Mesenchymal stem cell (in vitro differentiated cells and primary cell): ENCODE measurements at regions not wholly inside any gene's neighbourhood (a gene's known extent, or its start where the extent isn't known, plus 50 kb on each side); places are given as distances from the start of the nearest gene placed in this dataset.
"Not testable (repeated sequence)": the region's sequence is repeated elsewhere in the genome, so short reads cannot be mapped to it uniquely, and the experiment has no call there.

Experiments
- DNase-seq: peaks from one replicate; pipeline ENCODE4 v3.0.0-alpha.2; 2013
- H2AFZ ChIP-seq: one replicate; pipeline ENCODE4 v1.6.1; 2013; ENCODE audit warnings: low read depth, mild to moderate bottlenecking, control low read depth, inconsistent platforms, low read length, moderate library complexity
- H2AK5ac ChIP-seq: 2 replicates; pipeline ENCODE4 v1.6.1; 2013; ENCODE audit warnings: low read length, moderate library complexity, mild to moderate bottlenecking, inconsistent platforms; ENCODE audit not compliant: severe bottlenecking
- H2BK120ac ChIP-seq: one replicate; pipeline ENCODE4 v1.6.1; 2013; ENCODE audit warnings: low read depth, mild to moderate bottlenecking, inconsistent platforms, low read length, moderate library complexity
- H2BK12ac ChIP-seq, 2 experiments: one replicate each; pipeline ENCODE4 v1.6.1; 2013; ENCODE audit warnings: inconsistent platforms in 2 of 2, low read length in 2 of 2, mild to moderate bottlenecking in 2 of 2, moderate library complexity in 2 of 2, control low read depth in 1 of 2
- H2BK15ac ChIP-seq: one replicate; pipeline ENCODE4 v1.6.1; 2013; ENCODE audit warnings: mild to moderate bottlenecking, low read depth, inconsistent platforms; ENCODE audit not compliant: poor library complexity, severe bottlenecking
- H2BK5ac ChIP-seq: 2 replicates; pipeline ENCODE4 v1.6.1; 2013; ENCODE audit warnings: low read depth, mild to moderate bottlenecking, low read length, control low read depth, inconsistent platforms; ENCODE audit not compliant: poor library complexity, severe bottlenecking
- H3K14ac ChIP-seq, 2 experiments: one replicate each; pipeline ENCODE4 v1.6.1; 2013; ENCODE audit warnings: inconsistent platforms in 2 of 2, low read length in 2 of 2, control low read depth in 1 of 2, mild to moderate bottlenecking in 1 of 2, moderate library complexity in 1 of 2
- H3K18ac ChIP-seq, 2 experiments: one replicate each; pipeline ENCODE4 v1.6.1; 2013; ENCODE audit warnings: inconsistent platforms in 2 of 2, low read length in 2 of 2, control low read depth in 1 of 2, low read depth in 1 of 2, mild to moderate bottlenecking in 1 of 2
- H3K23ac ChIP-seq, 2 experiments: one replicate each; pipeline ENCODE4 v1.6.1; 2013; ENCODE audit warnings: inconsistent platforms in 2 of 2, low read length in 2 of 2, mild to moderate bottlenecking in 2 of 2, moderate library complexity in 2 of 2, control low read depth in 1 of 2
- H3K27ac ChIP-seq: 2 replicates; pipeline ENCODE4 v1.5.1; 2013; ENCODE audit warnings: mild to moderate bottlenecking, moderate library complexity, low read length, control low read depth, inconsistent platforms; ENCODE audit not compliant: poor library complexity, severe bottlenecking
- H3K27me3 ChIP-seq, 2 experiments: 2 replicates each; pipeline versions ENCODE4 v1.6.1 to v1.7.0; 2013; ENCODE audit warnings: low read length in 2 of 2, mild to moderate bottlenecking in 2 of 2, moderate library complexity in 2 of 2, control low read depth in 1 of 2, inconsistent platforms in 1 of 2; ENCODE audit not compliant: control insufficient read depth in 1 of 2, insufficient read depth in 1 of 2
- H3K36me3 ChIP-seq, 2 experiments: 2 replicates each; pipeline versions ENCODE4 v1.6.1 to v1.7.0; 2013; ENCODE audit warnings: low read length in 2 of 2, control low read depth in 1 of 2, inconsistent platforms in 1 of 2, low read depth in 1 of 2, mild to moderate bottlenecking in 1 of 2; ENCODE audit not compliant: insufficient read depth in 2 of 2, control insufficient read depth in 1 of 2
- H3K4ac ChIP-seq, 2 experiments: one replicate each; pipeline ENCODE4 v1.6.1; 2013; ENCODE audit warnings: inconsistent platforms in 2 of 2, low read length in 2 of 2, mild to moderate bottlenecking in 2 of 2, moderate library complexity in 2 of 2, control low read depth in 1 of 2, low read depth in 1 of 2
- H3K4me1 ChIP-seq: 2 replicates; pipeline ENCODE4 v1.6.1; 2013; ENCODE audit warnings: low read depth, low read length, control low read depth; ENCODE audit not compliant: control insufficient read depth, insufficient read depth
- H3K4me2 ChIP-seq: 2 replicates; pipeline ENCODE4 v1.6.1; 2013; ENCODE audit warnings: low read length, mild to moderate bottlenecking, inconsistent platforms; ENCODE audit not compliant: poor library complexity, severe bottlenecking
- H3K4me3 ChIP-seq, 2 experiments: 2 replicates each; pipeline versions ENCODE4 v1.5.1 to v1.7.0; 2013; ENCODE audit warnings: low read length in 2 of 2, mild to moderate bottlenecking in 2 of 2, control low read depth in 1 of 2, low read depth in 1 of 2; ENCODE audit not compliant: insufficient read depth in 1 of 2
- H3K79me1 ChIP-seq: replicated peaks from 2 replicates; pipeline ENCODE4 v1.6.1; 2013; ENCODE audit warnings: mild to moderate bottlenecking, control low read depth, low read length, inconsistent platforms; ENCODE audit not compliant: poor library complexity, severe bottlenecking
- H3K9ac ChIP-seq: 2 replicates; pipeline ENCODE4 v1.7.0; 2013; ENCODE audit warnings: mild to moderate bottlenecking, low read length, moderate library complexity
- H3K9me3 ChIP-seq: 2 replicates; pipeline ENCODE4 v1.7.0; 2013; ENCODE audit warnings: mild to moderate bottlenecking, low read length; ENCODE audit not compliant: control insufficient read depth
- H4K8ac ChIP-seq: one replicate; pipeline ENCODE4 v1.6.1; 2013; ENCODE audit warnings: inconsistent platforms, mild to moderate bottlenecking, low read length, moderate library complexity
- H4K91ac ChIP-seq: one replicate; pipeline ENCODE4 v1.6.1; 2013; ENCODE audit warnings: mild to moderate bottlenecking, low read length, inconsistent platforms
- WGBS: methylation state at CpG from one replicate; pipeline ENCODE4 v1.1.7; 2013; ENCODE audit warnings: mixed read lengths; 5-methylcytosine and 5-hydroxymethylcytosine counted together

DNA sequence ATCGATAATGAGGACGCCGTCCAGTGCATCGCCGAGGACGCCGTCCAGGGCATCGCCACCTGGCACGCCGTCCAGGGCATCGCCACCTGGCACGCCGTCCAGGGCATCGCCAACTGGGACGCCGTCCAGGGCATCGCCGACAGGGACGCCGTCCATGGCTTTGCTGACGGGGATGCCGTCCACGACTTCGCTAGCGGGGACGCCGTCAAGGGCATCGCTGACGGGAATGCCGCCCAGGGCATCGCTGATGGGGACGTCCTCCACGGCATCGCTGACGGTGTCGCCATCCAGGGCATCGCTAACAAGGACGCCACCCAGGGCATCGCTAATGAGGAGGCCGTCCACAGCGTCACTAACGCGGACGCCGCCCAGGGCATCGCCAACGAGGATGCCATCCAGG lies 946.5 kb downstream of the TUBA3C start:
- H2AFZ ChIP-seq, result no peak overlapping the region
- no peak overlapping the region for H2BK120ac ChIP-seq
- no peak overlapping the region for H2AK5ac ChIP-seq
- H3K27ac ChIP-seq, result no peak overlapping the region
- no peak overlapping the region for H4K91ac ChIP-seq
- H3K36me3 ChIP-seq, result peaks cover 0 to 3% of the 10 kb centered on the region in 2 experiments
- H2BK12ac ChIP-seq, result no peak overlapping the region
- H3K4me3 ChIP-seq, result no peak overlapping the region
- 96% methylated on average over 47 of the region's 47 CpGs for WGBS
- no peak overlapping the region for H3K9ac ChIP-seq
- H2BK5ac ChIP-seq, result no peak overlapping the region
- H3K4me2 ChIP-seq, result no peak overlapping the region
- H2BK15ac ChIP-seq, result no peak overlapping the region
- H3K79me1 ChIP-seq, result no peaks in the 10 kb centered on the region
- H3K14ac ChIP-seq, result no peak overlapping the region
- H3K4ac ChIP-seq, result no peak overlapping the region
- DNase-seq, result no peak
- no peak overlapping the region for H3K18ac ChIP-seq
- H4K8ac ChIP-seq, result no peak overlapping the region
- H3K23ac ChIP-seq, result no peak overlapping the region
- H3K27me3 ChIP-seq, result no peaks in the 10 kb centered on the region
- peaks cover 5% of the 10 kb centered on the region for H3K9me3 ChIP-seq
- H3K4me1 ChIP-seq, result peaks cover 2% of the 10 kb centered on the region

DNA sequence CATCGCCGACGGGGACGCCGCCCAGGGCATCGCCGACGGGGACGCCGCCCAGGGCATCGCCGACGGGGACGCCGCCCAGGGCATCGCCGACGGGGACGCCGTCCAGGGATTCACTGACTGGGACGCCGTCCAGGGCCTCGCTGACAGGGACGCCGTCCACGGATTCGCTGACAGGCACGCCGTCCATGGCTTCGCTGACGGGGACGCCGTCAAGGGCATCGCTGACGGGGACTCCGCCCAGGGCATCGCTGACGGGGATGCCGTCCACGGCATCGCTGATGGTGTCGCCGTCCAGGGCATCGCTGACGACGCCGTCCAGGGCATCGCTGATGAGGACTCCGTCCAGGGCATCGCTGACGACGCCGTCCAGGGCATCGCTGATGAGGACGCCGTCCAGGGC lies 947.2 kb downstream of the TUBA3C start:
- not testable (repeated sequence) for H4K8ac ChIP-seq, H2BK120ac ChIP-seq, H2BK5ac ChIP-seq, H3K27ac ChIP-seq, H3K27me3 ChIP-seq, H2AK5ac ChIP-seq, DNase-seq, H3K23ac ChIP-seq, H2AFZ ChIP-seq, H3K18ac ChIP-seq, H3K4me2 ChIP-seq, H2BK12ac ChIP-seq, H2BK15ac ChIP-seq, H3K4me3 ChIP-seq, H3K14ac ChIP-seq, H3K79me1 ChIP-seq, H4K91ac ChIP-seq, H3K9me3 ChIP-seq, H3K4me1 ChIP-seq, H3K9ac ChIP-seq, H3K4ac ChIP-seq, H3K36me3 ChIP-seq
- WGBS, result 94% methylated on average over 56 of the region's 56 CpGs

DNA sequence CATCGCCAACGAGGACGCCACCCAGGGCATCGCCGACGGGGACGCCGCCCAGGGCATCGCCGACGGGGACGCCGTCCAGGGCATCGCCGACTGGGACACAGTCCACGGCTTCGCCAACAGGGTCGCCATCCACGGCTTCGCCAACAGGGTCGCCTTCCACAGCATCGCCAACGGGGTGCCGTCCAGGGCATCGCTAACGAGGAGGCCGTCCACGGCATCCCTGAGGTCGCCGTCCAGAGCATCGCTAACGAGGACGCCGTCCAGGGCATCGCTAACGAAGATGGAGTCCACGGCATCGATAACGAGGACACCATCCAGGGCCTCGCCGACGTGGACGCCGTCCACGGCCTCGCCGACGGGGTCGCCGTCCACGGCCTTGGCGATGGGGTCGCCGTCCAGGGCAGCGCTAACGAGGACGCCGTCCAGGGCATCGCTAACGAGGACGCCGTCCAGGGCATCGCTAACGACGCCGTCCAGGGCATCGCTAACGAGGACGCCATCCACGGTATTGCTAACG lies 947.8 kb downstream of the TUBA3C start:
- no peak overlapping the region for H3K4ac ChIP-seq
- no peak for DNase-seq
- no peak overlapping the region for H2AFZ ChIP-seq
- no peak overlapping the region for H4K91ac ChIP-seq
- no peak overlapping the region for H2BK15ac ChIP-seq
- no peak overlapping the region for H2AK5ac ChIP-seq
- H3K4me1 ChIP-seq, result peaks cover 2% of the 10 kb centered on the region
- H2BK120ac ChIP-seq, result no peak overlapping the region
- H3K9ac ChIP-seq, result no peak overlapping the region
- H3K79me1 ChIP-seq, result no peaks in the 10 kb centered on the region
- H3K4me3 ChIP-seq, result peak overlapping the region in 1 of 2 experiments; percentile 38
- peaks cover 5% of the 10 kb centered on the region for H3K9me3 ChIP-seq
- H3K27me3 ChIP-seq, result no peaks in the 10 kb centered on the region
- H3K18ac ChIP-seq, result no peak overlapping the region
- no peak overlapping the region for H3K27ac ChIP-seq
- 94% methylated on average over 71 of the region's 71 CpGs for WGBS
- H3K14ac ChIP-seq, result no peak overlapping the region
- H3K4me2 ChIP-seq, result no peak overlapping the region
- no peak overlapping the region for H2BK12ac ChIP-seq
- H4K8ac ChIP-seq, result no peak overlapping the region
- H2BK5ac ChIP-seq, result no peak overlapping the region
- peaks cover 0 to 3% of the 10 kb centered on the region in 2 experiments for H3K36me3 ChIP-seq
- H3K23ac ChIP-seq, result no peak overlapping the region

DNA sequence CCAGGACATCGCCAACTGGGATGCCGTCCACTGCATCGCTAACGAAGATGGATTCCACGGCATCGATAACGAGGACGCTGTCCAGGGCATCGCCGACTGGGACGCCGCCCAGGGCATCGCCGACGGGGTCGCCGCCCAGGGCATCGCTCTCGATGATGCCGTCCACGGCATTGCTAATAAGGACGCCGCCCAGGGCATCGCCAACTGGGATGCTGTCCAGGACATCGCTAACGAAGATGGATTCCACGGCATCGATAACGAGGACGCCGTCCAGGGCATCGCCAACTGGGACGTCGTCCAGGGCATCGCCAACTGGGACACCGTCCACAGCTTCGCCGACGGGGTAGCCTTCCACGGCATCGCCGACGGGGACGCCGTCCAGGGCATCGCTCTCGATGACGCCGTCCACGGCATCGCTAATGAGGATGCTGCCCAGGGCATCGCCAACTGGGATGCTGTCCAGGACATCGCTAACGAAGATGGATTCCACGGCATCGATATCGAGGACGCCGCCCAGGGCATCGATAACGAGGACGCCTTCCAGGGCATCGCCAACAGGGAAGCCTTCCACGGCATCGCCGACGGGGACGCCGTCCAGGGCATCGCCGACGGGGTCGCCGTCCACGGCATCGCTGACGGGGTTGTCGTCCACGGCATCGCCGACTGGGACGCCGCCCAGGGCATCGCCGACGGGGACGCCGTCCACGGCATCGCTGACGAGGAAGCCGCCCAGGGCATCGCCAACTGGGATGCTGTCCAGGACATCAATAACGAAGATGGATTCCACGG lies 948.4 kb downstream of the TUBA3C start:
- WGBS, result 96% methylated on average over 95 of the region's 95 CpGs
- H3K27ac ChIP-seq, result no peak overlapping the region

More for the DNA sequence above, 948.4 kb downstream of the TUBA3C start:
- Histone ChIP-seq H4K91ac (no peak overlapping the region), H3K79me1 (no peaks in the 10 kb centered on the region), H3K14ac (no peak overlapping the region), H3K9me3 (peaks cover 5% of the 10 kb centered on the region), H3K4me2 (no peak overlapping the region), H3K4ac (no peak overlapping the region), H2BK120ac (no peak overlapping the region), H3K36me3 (peaks cover 0 to 3% of the 10 kb centered on the region in 2 experiments), H2AK5ac (no peak overlapping the region), H2BK5ac (no peak overlapping the region), H3K18ac (no peak overlapping the region), H3K9ac (no peak overlapping the region), H2BK12ac (no peak overlapping the region), H3K4me3 (no peak overlapping the region), H3K4me1 (peaks cover 2% of the 10 kb centered on the region), H2BK15ac (no peak overlapping the region), H3K23ac (no peak overlapping the region), H4K8ac (no peak overlapping the region), H2AFZ (no peak overlapping the region), H3K27me3 (no peaks in the 10 kb centered on the region)
- DNase-seq, result no peak
